Ishikawa (cell line): ENCODE measurements at regions not wholly inside any gene's neighbourhood (a gene's known extent, or its start where the extent isn't known, plus 50 kb on each side); places are given as distances from the start of the nearest gene placed in this dataset.

ENCODE experiments used
- CEBPB ChIP-seq: IDR thresholded peaks from 2 replicates; pipeline ENCODE4 v1.6.1; 2012
- CREB1 ChIP-seq: IDR thresholded peaks from 2 replicates; pipeline ENCODE4 v1.6.1; 2012; ENCODE audit warnings: low read depth
- EGR1 ChIP-seq: IDR thresholded peaks from 2 replicates; pipeline ENCODE4 v1.6.1; 2012
- EP300 ChIP-seq: IDR thresholded peaks from 2 replicates; pipeline ENCODE4 v1.6.1; 2012; ENCODE audit warnings: borderline replicate concordance
- FOXM1 ChIP-seq: IDR thresholded peaks from 2 replicates; pipeline ENCODE4 v1.6.1; 2012; ENCODE audit warnings: low read depth, borderline replicate concordance
- NFIC ChIP-seq: IDR thresholded peaks from 2 replicates; pipeline ENCODE4 v1.6.1; 2012
- RAD21 ChIP-seq: IDR thresholded peaks from 2 replicates; pipeline ENCODE4 v1.6.1; 2012; ENCODE audit warnings: low read depth
- REST ChIP-seq: IDR thresholded peaks from 2 replicates; pipeline ENCODE4 v1.6.1; 2012; ENCODE audit warnings: low read depth, mild to moderate bottlenecking
- TAF1 ChIP-seq: IDR thresholded peaks from 2 replicates; pipeline ENCODE4 v1.6.1; 2012; ENCODE audit warnings: low read depth, mild to moderate bottlenecking
- TCF12 ChIP-seq: IDR thresholded peaks from 2 replicates; pipeline ENCODE4 v1.6.1; 2012; ENCODE audit warnings: low read depth
- TEAD4 ChIP-seq: IDR thresholded peaks from 2 replicates; pipeline ENCODE4 v1.6.1; 2012
- YY1 ChIP-seq: IDR thresholded peaks from 2 replicates; pipeline ENCODE4 v1.6.1; 2012; ENCODE audit warnings: low read depth
- ZBTB7A ChIP-seq: IDR thresholded peaks from 2 replicates; pipeline ENCODE4 v1.6.1; 2012; ENCODE audit warnings: low read depth
- TF ChIP-seq, protein P1 (sequence below): IDR thresholded peaks from 2 replicates; pipeline ENCODE4 v1.6.1; 2012
- TF ChIP-seq, protein P2 (sequence below): IDR thresholded peaks from 2 replicates; pipeline ENCODE4 v1.6.1; 2012

- TF ChIP-seq TEAD4 (no peak), EGR1 (no peak), CEBPB (no peak), YY1 (no peak), TCF12 (no peak), ZBTB7A (no peak), EP300 (no peak), FOXM1 (no peak), TAF1 (no peak), REST (no peak), CREB1 (no peak), NFIC (no peak), RAD21 (no peak)
- TF ChIP-seq, protein P1, sequence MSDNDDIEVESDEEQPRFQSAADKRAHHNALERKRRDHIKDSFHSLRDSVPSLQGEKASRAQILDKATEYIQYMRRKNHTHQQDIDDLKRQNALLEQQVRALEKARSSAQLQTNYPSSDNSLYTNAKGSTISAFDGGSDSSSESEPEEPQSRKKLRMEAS = no peak
- TF ChIP-seq, protein P2, sequence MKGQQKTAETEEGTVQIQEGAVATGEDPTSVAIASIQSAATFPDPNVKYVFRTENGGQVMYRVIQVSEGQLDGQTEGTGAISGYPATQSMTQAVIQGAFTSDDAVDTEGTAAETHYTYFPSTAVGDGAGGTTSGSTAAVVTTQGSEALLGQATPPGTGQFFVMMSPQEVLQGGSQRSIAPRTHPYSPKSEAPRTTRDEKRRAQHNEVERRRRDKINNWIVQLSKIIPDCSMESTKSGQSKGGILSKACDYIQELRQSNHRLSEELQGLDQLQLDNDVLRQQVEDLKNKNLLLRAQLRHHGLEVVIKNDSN = no peak
Measured at GRCh38 chr5:101608322-101608721, 687.8 kb downstream of the SLCO4C1 start.

DNA sequence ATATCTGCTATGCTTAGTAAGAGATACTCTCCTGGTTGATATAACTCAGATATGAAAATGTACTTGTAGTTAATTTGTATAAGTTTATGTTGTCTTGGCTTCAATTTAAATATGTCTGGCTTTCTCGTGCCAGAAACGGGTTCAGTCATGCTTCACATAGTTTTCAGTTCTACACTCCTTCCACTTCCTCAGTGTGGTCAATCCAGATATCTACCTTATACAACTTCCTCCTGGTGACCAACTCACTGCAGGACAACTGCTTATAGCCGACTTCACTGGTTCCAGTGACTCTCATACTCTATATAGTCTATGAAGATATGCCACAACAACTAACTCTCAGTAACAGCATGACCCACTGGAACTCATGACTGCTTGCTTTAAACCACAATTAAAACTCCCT, 690.4 kb downstream of the SLCO4C1 start:
- TF ChIP-seq NFIC (no peak), TEAD4 (no peak), TAF1 (no peak), FOXM1 (no peak)

GRCh38 chr5:101600614-101601013, 695.5 kb downstream of the SLCO4C1 start:
- TF ChIP-seq, protein P1 = no peak
- TF ChIP-seq TEAD4 (no peak), EGR1 (no peak), REST (no peak), YY1 (no peak), ZBTB7A (no peak), TCF12 (no peak)

DNA sequence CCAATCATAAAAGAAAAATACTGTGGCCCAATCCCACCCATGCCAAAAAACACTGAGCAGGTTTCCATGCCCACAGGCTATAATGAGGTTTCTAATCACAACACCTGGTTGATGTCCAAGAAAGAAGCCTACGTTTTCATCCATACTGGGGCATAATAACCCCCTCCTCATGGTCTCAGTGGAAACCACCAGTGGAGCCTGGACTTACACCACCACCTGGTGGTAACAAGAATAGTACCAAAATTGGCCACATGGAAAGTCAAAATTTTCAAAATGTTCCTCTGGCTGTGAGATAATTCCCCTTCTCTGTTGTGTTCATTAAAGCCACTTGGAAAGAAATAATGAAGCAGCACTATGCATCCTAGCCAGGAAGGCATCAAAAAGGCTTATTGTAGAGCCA, 687.3 kb upstream of the ST8SIA4 start:
- TF ChIP-seq YY1 (no peak), TCF12 (no peak), RAD21 (peak; percentile 70), EP300 (no peak), FOXM1 (no peak)
- TF ChIP-seq, protein P1 = no peak

GRCh38 chr5:101585366-101585765, 682.3 kb upstream of the ST8SIA4 start:
- TF ChIP-seq EP300 (no peak), EGR1 (no peak)
- TF ChIP-seq, protein P2 = no peak

DNA sequence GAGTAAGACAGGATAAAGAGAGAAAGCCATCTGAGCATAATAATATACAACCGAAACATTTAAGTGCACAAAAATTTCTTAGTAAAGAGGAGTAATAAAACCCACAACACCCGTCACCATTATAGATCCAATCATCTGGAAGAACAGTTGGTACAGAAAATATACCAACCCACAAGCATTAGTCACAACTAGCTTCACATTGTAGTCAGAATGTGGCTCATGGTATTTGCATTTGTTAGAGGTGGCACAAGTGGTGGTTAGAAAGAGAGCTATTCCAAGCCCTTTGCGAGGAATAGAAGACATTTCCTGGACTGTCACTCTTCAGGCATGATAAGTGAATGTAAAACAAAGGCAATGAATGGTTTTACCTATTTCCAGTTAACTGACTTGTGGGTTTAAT, 677.5 kb upstream of the ST8SIA4 start:
- no peak for TF ChIP-seq TCF12
- TF ChIP-seq TAF1 = no peak
- no peak for TF ChIP-seq ZBTB7A
- TF ChIP-seq CREB1 = no peak
- no peak for TF ChIP-seq REST
- TF ChIP-seq, protein P2 = no peak
- TF ChIP-seq, protein P1 = no peak
- TF ChIP-seq EP300 = no peak
- no peak for TF ChIP-seq TEAD4
- no peak for TF ChIP-seq FOXM1
- no peak for TF ChIP-seq EGR1
- TF ChIP-seq RAD21 = no peak
- TF ChIP-seq NFIC = no peak
- TF ChIP-seq YY1 = no peak
- TF ChIP-seq CEBPB = no peak
